HG03097 (cell line): ENCODE measurements at regions not wholly inside any gene's neighbourhood (a gene's known extent, or its start where the extent isn't known, plus 50 kb on each side); places are given as distances from the start of the nearest gene placed in this dataset.
"Not testable (repeated sequence)": the region's sequence is repeated elsewhere in the genome, so short reads cannot be mapped to it uniquely, and the experiment has no call there.

Experiments
- ATAC-seq: cut with Tn5 transposase; IDR thresholded peaks from one replicate; pipeline ENCODE4 v1.9.1; 2021; ENCODE audit not compliant: unreplicated experiment, low FRiP score

DNA sequence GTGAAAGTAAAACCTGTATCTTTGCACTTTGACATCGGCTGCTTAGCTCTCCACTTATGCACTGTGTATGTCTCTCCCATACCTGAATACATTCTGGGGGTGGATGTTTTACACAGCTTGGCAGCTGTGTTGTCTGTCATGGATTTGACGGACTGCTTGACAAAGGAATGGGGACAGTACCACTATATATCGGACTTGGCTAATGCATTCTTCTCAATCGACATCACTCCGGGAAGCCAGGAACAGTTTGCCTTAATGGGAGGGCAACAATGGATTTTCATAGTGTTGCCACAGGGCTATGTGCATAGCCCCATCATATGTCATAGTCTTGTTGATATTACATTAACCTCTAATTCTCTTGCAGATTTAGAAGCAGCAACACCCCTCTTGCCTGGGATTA lies 1008.3 kb downstream of the DNAH5 start:
- no peak for ATAC-seq

DNA sequence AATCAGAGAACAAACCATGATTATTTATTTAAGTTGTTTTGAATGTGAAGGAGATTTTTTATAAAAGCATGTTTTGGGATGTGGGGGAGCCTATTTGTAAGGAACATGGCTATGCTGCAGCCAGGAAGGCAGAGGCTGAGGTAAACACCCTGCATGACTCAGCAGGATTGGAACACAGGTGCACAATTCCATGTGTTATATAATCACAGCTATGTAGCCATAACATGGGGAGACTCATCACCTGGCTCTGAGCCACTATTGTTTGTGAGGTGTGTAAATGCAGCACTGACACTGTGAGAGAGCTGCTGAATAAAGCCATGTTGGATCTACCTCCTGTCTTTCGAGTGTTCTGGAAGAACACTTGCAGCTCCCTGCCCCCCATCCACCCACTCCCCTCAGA lies 1009.8 kb downstream of the DNAH5 start:
- ATAC-seq = no peak

DNA sequence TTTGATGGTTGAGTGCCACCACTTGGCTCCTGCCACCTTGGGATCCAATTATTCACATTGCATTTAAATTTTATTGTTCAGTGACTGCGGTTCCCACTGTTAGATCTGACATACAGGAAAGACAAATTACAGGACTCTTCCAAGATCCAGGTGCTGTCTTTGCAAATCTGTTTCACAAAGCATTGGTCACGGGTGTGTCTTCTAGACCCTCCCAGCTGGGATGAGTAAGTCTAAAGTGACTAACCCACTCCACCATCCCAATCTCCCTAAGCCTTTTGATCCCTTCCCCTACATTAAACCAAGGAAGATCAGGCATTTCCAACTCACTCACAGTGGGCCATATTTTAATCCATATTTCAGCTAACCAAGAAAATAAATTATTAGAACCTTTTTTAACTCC lies 1016.3 kb upstream of the CTNND2 start:
- no peak for ATAC-seq

GRCh38 chr5:12911156-12911555 lies 1006.9 kb upstream of the CTNND2 start:
- ATAC-seq = no peak

GRCh38 chr5:12910641-12911040 lies 1006.4 kb upstream of the CTNND2 start:
- ATAC-seq = no peak

DNA sequence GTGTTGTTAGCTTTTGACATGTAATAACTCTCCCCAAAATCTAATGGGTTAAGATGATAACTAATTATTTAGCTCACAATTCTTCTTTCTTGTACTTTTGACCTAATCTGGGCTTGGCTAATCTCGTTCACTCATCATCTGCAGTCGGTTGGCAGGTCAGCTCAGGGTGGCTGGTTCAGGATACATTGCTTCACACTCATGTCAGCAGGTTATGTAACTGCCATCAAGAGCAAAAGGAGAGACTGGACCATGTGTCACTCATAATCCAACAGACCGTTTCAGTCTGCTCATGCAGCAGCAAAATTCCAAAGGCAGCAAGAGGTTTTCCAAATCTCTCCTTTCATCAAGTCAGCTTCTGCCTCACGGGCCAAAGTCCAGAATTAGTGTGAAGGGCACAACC lies 998.4 kb upstream of the CTNND2 start:
- ATAC-seq = no peak

- no peak for ATAC-seq
These were observed 997.5 kb upstream of the CTNND2 start for GRCh38 chr5:12901696-12902095.

- ATAC-seq = no peak
These were observed 991.8 kb upstream of the CTNND2 start for GRCh38 chr5:12896086-12896485.

DNA sequence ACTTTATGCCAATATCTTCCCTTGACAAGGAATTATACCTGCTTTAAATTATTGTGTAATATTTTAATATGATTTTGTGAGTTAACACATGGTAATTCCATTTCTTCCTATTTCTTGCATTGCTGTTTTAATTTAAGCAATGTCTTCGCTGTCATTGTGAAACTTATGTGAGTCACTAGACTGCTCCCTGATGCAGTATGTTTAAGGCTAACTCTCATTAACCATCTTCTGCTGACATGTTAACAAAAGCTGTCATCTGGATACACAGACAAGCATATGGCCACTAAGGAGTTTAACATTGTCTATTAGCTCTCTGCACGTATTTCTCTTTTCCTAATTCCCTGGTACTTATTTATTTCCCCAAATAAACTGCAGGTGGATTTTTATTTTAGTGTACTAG lies 980.8 kb upstream of the CTNND2 start:
- no peak for ATAC-seq

- no peak for ATAC-seq
These were observed 979.1 kb upstream of the CTNND2 start for GRCh38 chr5:12883395-12883794.

- ATAC-seq = no peak
These were observed 972.5 kb upstream of the CTNND2 start for GRCh38 chr5:12876541-12877298.

- ATAC-seq = no peak
These were observed 966.8 kb upstream of the CTNND2 start for GRCh38 chr5:12870872-12871539.

- no peak for ATAC-seq
These were observed 961.3 kb upstream of the CTNND2 start for GRCh38 chr5:12865529-12865928.

DNA sequence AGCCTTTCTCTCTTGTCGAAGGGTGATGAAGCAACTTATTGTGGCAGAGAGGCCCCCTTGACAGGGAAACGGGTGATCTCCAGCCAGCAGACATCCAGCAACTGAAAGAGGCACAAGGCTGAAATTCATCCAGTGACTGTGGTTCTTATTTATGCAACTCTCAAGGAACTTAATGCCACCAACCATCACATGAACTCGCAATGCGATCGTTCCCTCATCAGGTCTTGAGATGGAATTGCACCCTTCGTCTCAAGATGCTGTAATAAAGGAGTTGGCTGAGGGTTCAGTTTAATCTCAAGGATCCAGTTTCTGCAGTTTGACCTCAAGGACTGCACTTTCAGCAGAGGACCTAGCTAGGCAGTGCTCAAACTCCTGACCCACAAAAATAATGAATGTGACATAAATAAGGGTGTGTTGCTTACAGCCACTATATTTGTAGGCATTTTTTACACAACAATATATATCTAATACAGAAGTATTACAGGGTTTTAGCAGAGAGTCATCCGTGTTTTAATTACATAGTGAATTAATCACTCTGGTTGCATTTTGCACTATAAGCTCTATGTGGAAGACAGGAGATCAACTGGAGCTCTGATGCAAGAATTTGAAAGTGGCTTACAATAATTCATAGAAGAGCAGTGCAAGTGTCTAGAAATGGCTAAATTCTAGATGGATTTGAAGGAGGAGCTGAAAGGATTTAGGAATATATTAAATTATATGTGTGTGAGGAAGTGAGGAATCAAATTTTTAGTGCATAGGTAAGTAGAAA lies 957.8 kb upstream of the CTNND2 start:
- no peak for ATAC-seq

GRCh38 chr5:12856105-12856504 lies 951.9 kb upstream of the CTNND2 start:
- not testable (repeated sequence) for ATAC-seq

GRCh38 chr5:12854386-12854785 lies 950.1 kb upstream of the CTNND2 start:
- ATAC-seq = no peak

GRCh38 chr5:12851761-12852160 lies 947.5 kb upstream of the CTNND2 start:
- no peak for ATAC-seq

GRCh38 chr5:12848709-12849108 lies 944.5 kb upstream of the CTNND2 start:
- no peak for ATAC-seq

- no peak for ATAC-seq
These were observed 941.4 kb upstream of the CTNND2 start for GRCh38 chr5:12845549-12846159.

DNA sequence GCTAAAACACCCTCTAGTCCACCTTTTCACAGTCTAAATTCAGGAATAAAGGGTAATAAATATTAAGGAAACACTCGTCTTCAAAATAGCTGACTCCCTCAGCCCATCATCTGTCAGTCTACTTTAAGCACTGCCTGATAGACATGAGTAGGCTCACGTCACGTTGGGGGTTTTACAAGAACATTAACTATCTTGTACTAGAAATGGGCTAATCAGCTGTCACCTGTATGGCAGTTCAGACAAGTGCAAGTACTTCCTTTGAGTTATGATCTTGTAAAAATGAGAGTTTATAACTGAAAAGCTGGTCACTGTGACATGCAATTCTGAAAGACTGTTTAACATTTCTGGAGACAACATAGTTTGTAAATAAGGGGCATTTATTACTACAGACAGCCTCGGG lies 936.7 kb upstream of the CTNND2 start:
- no peak for ATAC-seq

DNA sequence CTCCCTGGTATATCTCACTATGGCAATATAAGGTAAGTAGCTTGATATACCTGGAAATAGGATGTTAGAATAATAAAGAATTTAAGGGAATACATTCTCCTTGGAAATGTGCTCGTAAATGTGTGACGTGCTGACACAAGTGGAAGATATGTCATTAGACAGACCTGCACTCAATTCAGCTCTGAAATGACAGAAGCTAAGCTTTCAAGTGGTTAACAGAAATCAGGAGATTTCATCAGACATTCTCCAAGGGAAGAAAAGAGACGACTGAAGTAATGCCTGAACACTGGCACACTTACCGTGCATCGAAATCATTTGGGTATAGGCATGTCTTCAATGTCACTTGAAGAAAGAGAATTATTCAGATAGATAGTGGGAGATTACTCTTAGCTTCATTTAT lies 933.3 kb upstream of the CTNND2 start:
- ATAC-seq = no peak
